ENCODE measurements at regions not wholly inside any gene's neighbourhood (a gene's known extent, or its start where the extent isn't known, plus 50 kb on each side); places are given as distances from the start of the nearest gene placed in this dataset.

DNA sequence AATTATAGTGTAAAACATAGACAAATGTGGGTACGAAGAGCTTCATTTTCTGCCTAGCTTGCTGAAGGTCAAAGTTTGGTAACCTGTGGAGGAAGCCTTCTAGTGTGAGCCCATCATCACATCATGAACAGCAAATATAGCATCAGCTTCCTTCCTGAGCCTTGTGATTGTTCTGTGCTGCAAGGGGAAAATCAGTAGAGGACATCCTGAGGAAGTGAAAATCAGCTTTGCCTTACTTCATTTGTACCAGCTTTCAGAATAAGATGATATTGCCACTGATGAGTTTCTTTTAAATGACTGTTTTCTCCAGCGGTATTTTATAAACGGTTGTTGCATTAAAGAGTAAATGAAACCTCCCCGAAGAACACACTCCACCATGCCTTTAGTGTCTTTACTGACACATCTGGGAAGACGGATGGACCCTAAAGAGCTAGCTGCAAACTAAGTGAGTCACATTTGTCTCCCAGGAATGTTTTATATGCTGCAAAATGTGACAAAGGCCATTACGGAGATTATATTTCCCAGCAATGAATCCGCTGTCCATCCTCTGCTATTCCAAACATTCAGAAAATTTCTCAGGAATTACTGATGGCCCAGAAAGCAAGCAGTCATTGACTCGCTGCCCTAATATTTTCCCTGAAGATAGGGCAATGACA lies 1272.8 kb downstream of the SUCLG1 start:
- Histone ChIP-seq H3K9ac (ENCODE audit: control insufficient read depth, insufficient read depth, low read length) (no peak overlapping the region), H3K27ac (ENCODE audit: control insufficient read depth, insufficient read depth) (no peak overlapping the region), H3K9me3 (replicated peaks; ENCODE audit: control insufficient read depth, insufficient read depth, low read length) (no peaks in the 10 kb centered on the region), H2AFZ (ENCODE audit: control insufficient read depth, low read depth, low read length) (no peak overlapping the region), H3K4me2 (ENCODE audit: control insufficient read depth, insufficient read depth) (no peak overlapping the region), H3K36me3 (ENCODE audit: control insufficient read depth in 2 of 2, insufficient read depth in 2 of 2, low read length in 1 of 2) (no peaks in the 10 kb centered on the region), H3K4me3 (no peak overlapping the region), H3K79me2 (ENCODE audit: control insufficient read depth, insufficient read depth, low read length) (no peaks in the 10 kb centered on the region), H4K20me1 (ENCODE audit: control insufficient read depth, insufficient read depth) (no peaks in the 10 kb centered on the region), H3K27me3 (replicated peaks in 1 of 2; ENCODE audit: control insufficient read depth in 2 of 2, insufficient read depth in 2 of 2, low read length in 1 of 2) (no peaks in the 10 kb centered on the region), H3K4me1 (ENCODE audit: control insufficient read depth, insufficient read depth, low read length) (no peaks in the 10 kb centered on the region)
- no peak for DNase-seq (ENCODE audit: low read depth, low spot score)
- no TSS peak for BruUV-seq (replicated peaks)
- ChIA-PET POLR2A (no interaction called here), RAD21 (ENCODE audit: unreplicated experiment) (no interaction called here), SMC1A (ENCODE audit: uncharacterized antibody, unreplicated experiment) (no interaction called here), CTCF (interaction anchor here (0.6 to 1.1 kb wide), 4 partner anchors 10 to 84 kb away, joined by 3 read pairs; no protein-coding TSS in a partner anchor)
- no peak for FAIRE-seq
- intact Hi-C loops (cut with micrococcal nuclease; ENCODE audit: unreplicated experiment) (no loop called here), in situ Hi-C loops (cut with MboI) (no loop called here)
- no peak for ATAC-seq
- TF ChIP-seq GATAD2B (conservative IDR thresholded peaks at IDR 0.05; ENCODE audit: low read depth) = no peak
- TF ChIP-seq KLF5 (IDR thresholded peaks at IDR 0.05; ENCODE audit: partially characterized antibody) = no peak
- TF ChIP-seq CHD4 (IDR thresholded peaks at IDR 0.05) = no peak
- no peak for TF ChIP-seq RAD21 (IDR thresholded peaks at IDR 0.05; ENCODE audit: insufficient read depth, low read depth, low read length)
- no peak for TF ChIP-seq RCOR1 (conservative IDR thresholded peaks at IDR 0.05; ENCODE audit: low read depth, low read length)
- TF ChIP-seq CBX3 (IDR thresholded peaks at IDR 0.05; ENCODE audit: borderline replicate concordance, low read depth) = no peak
- TF ChIP-seq BCL11A (IDR thresholded peaks at IDR 0.05; ENCODE audit: low read depth, low read length) = no peak
- TF ChIP-seq SPI1 (IDR thresholded peaks at IDR 0.05; ENCODE audit: borderline replicate concordance, insufficient read depth, low read depth, low read length) = no peak
- TF ChIP-seq, protein P1, sequence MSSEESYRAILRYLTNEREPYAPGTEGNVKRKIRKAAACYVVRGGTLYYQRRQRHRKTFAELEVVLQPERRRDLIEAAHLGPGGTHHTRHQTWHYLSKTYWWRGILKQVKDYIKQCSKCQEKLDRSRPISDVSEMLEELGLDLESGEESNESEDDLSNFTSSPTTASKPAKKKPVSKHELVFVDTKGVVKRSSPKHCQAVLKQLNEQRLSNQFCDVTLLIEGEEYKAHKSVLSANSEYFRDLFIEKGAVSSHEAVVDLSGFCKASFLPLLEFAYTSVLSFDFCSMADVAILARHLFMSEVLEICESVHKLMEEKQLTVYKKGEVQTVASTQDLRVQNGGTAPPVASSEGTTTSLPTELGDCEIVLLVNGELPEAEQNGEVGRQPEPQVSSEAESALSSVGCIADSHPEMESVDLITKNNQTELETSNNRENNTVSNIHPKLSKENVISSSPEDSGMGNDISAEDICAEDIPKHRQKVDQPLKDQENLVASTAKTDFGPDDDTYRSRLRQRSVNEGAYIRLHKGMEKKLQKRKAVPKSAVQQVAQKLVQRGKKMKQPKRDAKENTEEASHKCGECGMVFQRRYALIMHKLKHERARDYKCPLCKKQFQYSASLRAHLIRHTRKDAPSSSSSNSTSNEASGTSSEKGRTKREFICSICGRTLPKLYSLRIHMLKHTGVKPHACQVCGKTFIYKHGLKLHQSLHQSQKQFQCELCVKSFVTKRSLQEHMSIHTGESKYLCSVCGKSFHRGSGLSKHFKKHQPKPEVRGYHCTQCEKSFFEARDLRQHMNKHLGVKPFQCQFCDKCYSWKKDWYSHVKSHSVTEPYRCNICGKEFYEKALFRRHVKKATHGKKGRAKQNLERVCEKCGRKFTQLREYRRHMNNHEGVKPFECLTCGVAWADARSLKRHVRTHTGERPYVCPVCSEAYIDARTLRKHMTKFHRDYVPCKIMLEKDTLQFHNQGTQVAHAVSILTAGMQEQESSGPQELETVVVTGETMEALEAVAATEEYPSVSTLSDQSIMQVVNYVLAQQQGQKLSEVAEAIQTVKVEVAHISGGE (CRISPR knock-in tag; IDR thresholded peaks at IDR 0.05) = no peak
- TF ChIP-seq, protein P2, sequence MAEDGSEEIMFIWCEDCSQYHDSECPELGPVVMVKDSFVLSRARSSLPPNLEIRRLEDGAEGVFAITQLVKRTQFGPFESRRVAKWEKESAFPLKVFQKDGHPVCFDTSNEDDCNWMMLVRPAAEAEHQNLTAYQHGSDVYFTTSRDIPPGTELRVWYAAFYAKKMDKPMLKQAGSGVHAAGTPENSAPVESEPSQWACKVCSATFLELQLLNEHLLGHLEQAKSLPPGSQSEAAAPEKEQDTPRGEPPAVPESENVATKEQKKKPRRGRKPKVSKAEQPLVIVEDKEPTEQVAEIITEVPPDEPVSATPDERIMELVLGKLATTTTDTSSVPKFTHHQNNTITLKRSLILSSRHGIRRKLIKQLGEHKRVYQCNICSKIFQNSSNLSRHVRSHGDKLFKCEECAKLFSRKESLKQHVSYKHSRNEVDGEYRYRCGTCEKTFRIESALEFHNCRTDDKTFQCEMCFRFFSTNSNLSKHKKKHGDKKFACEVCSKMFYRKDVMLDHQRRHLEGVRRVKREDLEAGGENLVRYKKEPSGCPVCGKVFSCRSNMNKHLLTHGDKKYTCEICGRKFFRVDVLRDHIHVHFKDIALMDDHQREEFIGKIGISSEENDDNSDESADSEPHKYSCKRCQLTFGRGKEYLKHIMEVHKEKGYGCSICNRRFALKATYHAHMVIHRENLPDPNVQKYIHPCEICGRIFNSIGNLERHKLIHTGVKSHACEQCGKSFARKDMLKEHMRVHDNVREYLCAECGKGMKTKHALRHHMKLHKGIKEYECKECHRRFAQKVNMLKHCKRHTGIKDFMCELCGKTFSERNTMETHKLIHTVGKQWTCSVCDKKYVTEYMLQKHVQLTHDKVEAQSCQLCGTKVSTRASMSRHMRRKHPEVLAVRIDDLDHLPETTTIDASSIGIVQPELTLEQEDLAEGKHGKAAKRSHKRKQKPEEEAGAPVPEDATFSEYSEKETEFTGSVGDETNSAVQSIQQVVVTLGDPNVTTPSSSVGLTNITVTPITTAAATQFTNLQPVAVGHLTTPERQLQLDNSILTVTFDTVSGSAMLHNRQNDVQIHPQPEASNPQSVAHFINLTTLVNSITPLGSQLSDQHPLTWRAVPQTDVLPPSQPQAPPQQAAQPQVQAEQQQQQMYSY (CRISPR knock-in tag; IDR thresholded peaks at IDR 0.05) = no peak
- no peak for TF ChIP-seq EP300 (IDR thresholded peaks at IDR 0.05; ENCODE audit: borderline replicate concordance in 1 of 2, control insufficient read depth in 1 of 2, low read depth in 2 of 2, low read length in 2 of 2)
- TF ChIP-seq LARP7 (IDR thresholded peaks at IDR 0.05) = no peak
- 38% methylated on average over 8 of the region's 8 CpGs for WGBS (ENCODE audit: insufficient coverage, insufficient replicate concordance, low lambda C conversion rate, missing lambda C conversion rate)
